HepG2 (cell line): ENCODE measurements at regions not wholly inside any gene's neighbourhood (a gene's known extent, or its start where the extent isn't known, plus 50 kb on each side); places are given as distances from the start of the nearest gene placed in this dataset.

Experiments used
- ATAC-seq: fragments of 200-7000 bp; cut with Tn5 transposase; 3 replicates; pipeline ENCODE4 v1.9.1; 2020; ENCODE audit warnings: mild to moderate bottlenecking, moderate library complexity
- BruUV-seq: library from RNA; stranded (reverse); fragments of 400-500 nt; replicated peaks from 2 replicates; lab custom pipeline; 2021; lab: Mats Ljungman, UMichigan
- CTCF ChIA-PET: fragments of 300-600 bp; formaldehyde crosslinking; extraction: SDS; loops from one replicate; lab custom pipeline; 2021; ENCODE audit warnings: low total read pairs, inconsistent platforms, low intra/inter-chr PET ratio; lab: Yijun Ruan, JAX
- POLR2A ChIA-PET: fragments of 350-600 bp; sonication (Branson Sonifier 250); formaldehyde crosslinking; loops from one replicate; lab custom pipeline; 2020; ENCODE audit warnings: antibody characterized with exemption, inconsistent platforms; lab: Yijun Ruan, JAX
- DNase-seq: peaks from one replicate; pipeline ENCODE4 v3.0.0-alpha.2; 2015; ENCODE audit warnings: low spot score
- FAIRE-seq: peaks from 3 replicates; lab custom pipeline; 2011; peaks lifted over from hg19 to GRCh38; lab: Jason Lieb, UNC
- H2AFZ ChIP-seq: one replicate; pipeline ENCODE4 v1.6.1; 2011; ENCODE audit warnings: low read length, inconsistent platforms
- H3K27ac ChIP-seq: fragments of 300-600 bp; 3 replicates; pipeline ENCODE4 v1.8.0; 2011; ENCODE audit warnings: mixed run types, mild to moderate bottlenecking, mixed read lengths, low read length, inconsistent platforms; ENCODE audit not compliant: insufficient read depth; ENCODE audit errors: extremely low read length
- H3K27me3 ChIP-seq, 2 experiments: fragments of 200-600 bp in 1 of 2; 2 replicates in 1 of 2; 3 replicates in 1 of 2; pipeline versions ENCODE4 v1.6.0 to v1.8.0; 2011; ENCODE audit warnings: low read length in 2 of 2, mild to moderate bottlenecking in 2 of 2, moderate library complexity in 2 of 2, inconsistent platforms in 1 of 2; ENCODE audit not compliant: insufficient read depth in 2 of 2, control insufficient read depth in 1 of 2
- H3K36me3 ChIP-seq, 2 experiments: fragments of 200-600 bp in 1 of 2; replicated peaks in 1 of 2; 2 replicates in 1 of 2; 3 replicates in 1 of 2; pipeline versions ENCODE4 v1.5.1 to v1.8.0; 2011; ENCODE audit warnings: low read length in 2 of 2, inconsistent platforms in 1 of 2; ENCODE audit not compliant: insufficient read depth in 2 of 2, control insufficient read depth in 1 of 2
- H3K4me1 ChIP-seq: 2 replicates; pipeline ENCODE4 v1.5.1; 2012; ENCODE audit warnings: low read length, inconsistent platforms; ENCODE audit not compliant: insufficient read depth
- H3K4me2 ChIP-seq: 2 replicates; pipeline ENCODE4 v1.6.0; 2011; ENCODE audit warnings: low read depth, low read length, inconsistent platforms
- H3K4me3 ChIP-seq, 3 experiments: fragments of 200-600 bp in 1 of 3; sonication (generic), shearing (Covaris generic) in 1 of 3; replicated peaks in 1 of 3; 2 replicates each; pipeline ENCODE4 v1.5.1; 2011 to 2016; ENCODE audit warnings: low read length in 3 of 3, inconsistent platforms in 2 of 3, low read depth in 2 of 3, mild to moderate bottlenecking in 2 of 3, control low read depth in 1 of 3, mixed read lengths in 1 of 3; ENCODE audit not compliant: insufficient read depth in 1 of 3
- H3K79me2 ChIP-seq: one replicate; pipeline ENCODE4 v1.6.1; 2011; ENCODE audit warnings: low read length, inconsistent platforms; ENCODE audit not compliant: insufficient read depth
- H3K9ac ChIP-seq: 2 replicates; pipeline ENCODE4 v1.6.0; 2011; ENCODE audit warnings: mild to moderate bottlenecking, low read depth, low read length, inconsistent platforms; ENCODE audit not compliant: insufficient read depth
- H3K9me3 ChIP-seq: 2 replicates; pipeline ENCODE4 v1.5.1; 2012; ENCODE audit warnings: mild to moderate bottlenecking, low read length
- H4K20me1 ChIP-seq: 2 replicates; pipeline ENCODE4 v1.6.0; 2011; ENCODE audit warnings: inconsistent platforms, mild to moderate bottlenecking, low read length, moderate library complexity; ENCODE audit not compliant: insufficient read depth
- KMT2A ChIP-seq: sonication (generic); formaldehyde crosslinking; IDR thresholded peaks from 2 replicates; pipeline ENCODE4 v1.4.0; 2020; ENCODE audit warnings: missing genetic modification reagents
- MAFF ChIP-seq: IDR thresholded peaks from 2 replicates; pipeline ENCODE4 v1.6.1; 2011; ENCODE audit warnings: low read depth, low read length, improper control_type of control experiment
- MAFK ChIP-seq, 2 experiments: IDR thresholded peaks in 1 of 2; conservative IDR thresholded peaks in 1 of 2; 2 replicates each; pipeline ENCODE4 v1.6.1; 2011; ENCODE audit warnings: improper control_type of control experiment in 2 of 2, low read length in 2 of 2
- NFE2L2 ChIP-seq: fragments of 150-350 bp; IDR thresholded peaks from 2 replicates; pipeline ENCODE4 v1.6.1; 2014; ENCODE audit warnings: low read length
- NFIC ChIP-seq: IDR thresholded peaks from 2 replicates; pipeline ENCODE4 v1.6.1; 2012; ENCODE audit warnings: mild to moderate bottlenecking, low read length, inconsistent platforms
- PHF5A ChIP-seq: IDR thresholded peaks from one replicate; pipeline ENCODE4 v1.6.1; 2018; ENCODE audit warnings: low read depth, missing genetic modification reagents; ENCODE audit not compliant: unreplicated experiment
- RCOR2 ChIP-seq: IDR thresholded peaks from 2 replicates; pipeline ENCODE4 v1.6.1; 2016; ENCODE audit warnings: missing biosample characterization, missing genetic modification reagents
- REL ChIP-seq: sonication (generic); formaldehyde crosslinking; conservative IDR thresholded peaks from 2 replicates; pipeline ENCODE4 v1.8.0; 2022; ENCODE audit warnings: mild to moderate bottlenecking, missing genetic modification reagents, moderate library complexity
- SRY ChIP-seq: sonication (generic); formaldehyde crosslinking; IDR thresholded peaks from 2 replicates; pipeline ENCODE4 v1.8.0; 2022; ENCODE audit warnings: mild to moderate bottlenecking, missing genetic modification reagents
- ZFAT ChIP-seq: sonication (generic); formaldehyde crosslinking; conservative IDR thresholded peaks from 2 replicates; pipeline ENCODE4 v1.8.1; 2023; ENCODE audit warnings: missing genetic modification reagents, inconsistent platforms
- ZFP1 ChIP-seq: IDR thresholded peaks from 2 replicates; pipeline ENCODE4 v1.6.1; 2016
- ZNF160 ChIP-seq: sonication (generic); formaldehyde crosslinking; IDR thresholded peaks from 2 replicates; pipeline ENCODE4 v1.8.0; 2022; ENCODE audit warnings: mild to moderate bottlenecking, inconsistent platforms, missing genetic modification reagents
- ZNF615 ChIP-seq: sonication (generic); formaldehyde crosslinking; IDR thresholded peaks from 2 replicates; pipeline ENCODE4 v1.5.0; 2020; ENCODE audit warnings: mild to moderate bottlenecking, missing genetic modification reagents, borderline replicate concordance
- ZNF720 ChIP-seq: sonication (generic); formaldehyde crosslinking; IDR thresholded peaks from 2 replicates; pipeline ENCODE4 v1.4.0; 2020; ENCODE audit warnings: missing genetic modification reagents
- ZNF773 ChIP-seq: sonication (generic); formaldehyde crosslinking; IDR thresholded peaks from 2 replicates; pipeline ENCODE4 v1.4.0; 2020; ENCODE audit warnings: missing genetic modification reagents, borderline replicate concordance
- WGBS: methylation state at CpG from one replicate; pipeline ENCODE4 v1.1.6; 2017; ENCODE audit warnings: low lambda C conversion rate; 5-methylcytosine and 5-hydroxymethylcytosine counted together
- in situ Hi-C: cut with HindIII; loops from 2 replicates; pipeline ENCODE4 v1.10.0; 2017; ENCODE audit warnings: low pct_unique_long_range_greater_than_20kb; ENCODE audit not compliant: extremely low pct_ligation_motif_present
- intact Hi-C: fragments of 100-400 bp; cut with micrococcal nuclease; formaldehyde crosslinking; loops from one replicate; pipeline ENCODE4 v1.10.0; 2022; ENCODE audit not compliant: unreplicated experiment
- TF ChIP-seq, protein P1 (sequence below): sonication (generic); formaldehyde crosslinking; IDR thresholded peaks from 2 replicates; pipeline ENCODE4 v1.4.0; 2020; ENCODE audit warnings: missing genetic modification reagents

DNA sequence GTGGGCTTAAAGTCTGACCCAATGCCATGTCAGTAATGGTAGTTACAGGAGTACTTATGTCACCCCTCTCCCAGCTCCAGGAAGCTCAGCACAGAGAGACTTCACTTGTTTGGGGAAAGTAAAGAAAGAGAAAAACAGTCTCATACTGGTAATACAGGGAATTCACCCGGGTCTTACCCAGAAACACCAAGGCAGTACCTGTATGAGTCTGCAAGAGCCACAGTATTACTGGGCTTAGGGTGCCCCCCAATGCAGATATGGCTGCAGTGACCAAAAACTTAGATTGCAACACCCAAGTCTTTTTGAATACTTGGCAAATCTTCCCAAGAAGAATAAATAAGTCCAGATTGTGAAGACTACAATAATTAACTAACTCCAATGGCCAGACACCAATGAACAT, 622.1 kb downstream of the IGSF11 start (continued):
- no peak for TF ChIP-seq NFIC

DNA sequence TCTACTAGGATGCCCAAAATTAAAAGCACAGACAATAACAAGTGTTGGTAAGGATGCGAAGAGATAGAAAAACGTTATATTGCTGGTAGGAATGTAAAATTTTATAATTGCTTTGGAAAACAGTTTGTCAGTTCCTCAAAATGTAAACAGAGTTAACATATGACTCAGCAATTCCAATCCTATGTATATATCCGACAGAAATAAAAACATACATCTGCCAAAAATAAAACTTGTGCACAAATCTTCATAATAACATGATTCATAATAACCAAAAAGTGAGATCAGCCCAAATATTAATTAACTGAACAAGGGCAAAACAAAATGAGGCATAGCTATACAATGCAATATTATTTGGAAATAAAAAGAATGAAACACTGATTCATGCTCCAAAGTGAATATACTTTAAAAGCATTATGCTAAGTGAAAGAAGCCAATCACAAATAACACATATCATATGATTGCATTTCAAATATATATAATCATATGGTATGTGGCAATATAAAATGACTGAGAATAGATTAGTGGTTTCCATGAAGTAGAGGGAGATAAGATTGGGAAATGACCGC, 609.3 kb downstream of the IGSF11 start:
- Histone ChIP-seq H3K79me2 (no peaks in the 10 kb centered on the region), H3K4me2 (no peak overlapping the region)
- TF ChIP-seq MAFF (peak; percentile 28; the same call in 1 of the 2 replicates), ZNF720 (no peak), KMT2A (CRISPR knock-in tag) (no peak), NFE2L2 (peak; percentile 57), MAFK (conservative IDR thresholded peaks at IDR 0.05 in 1 of 2, IDR thresholded peaks at IDR 0.05 in 1 of 2; ENCODE audit: low read length in 2 of 2) (peak in 1 of 2 experiments; percentile 54; a peak in 3 of 4 replicates)

DNA sequence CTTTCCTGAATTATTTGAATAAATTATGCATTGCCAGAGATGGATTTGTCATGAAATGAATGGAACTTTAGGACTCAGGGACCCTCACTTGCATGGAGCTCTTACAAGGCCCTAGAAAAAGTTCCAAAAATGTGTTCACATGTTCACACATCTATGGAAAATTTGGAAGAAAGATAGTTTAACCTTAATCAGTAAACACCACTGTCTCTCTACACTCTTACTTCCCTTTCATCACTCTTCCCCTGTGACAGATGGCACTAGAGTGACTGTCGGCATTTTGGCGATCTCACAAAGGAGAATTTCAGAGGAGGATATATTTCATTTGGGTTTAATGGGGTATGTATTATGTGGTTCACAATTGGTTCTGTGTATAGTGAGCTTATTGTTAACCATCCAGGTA, 600.8 kb downstream of the IGSF11 start:
- H3K27me3 ChIP-seq = no peaks in the 10 kb centered on the region
- intact Hi-C loops (no loop called here), in situ Hi-C loops (no loop called here)
- no peak overlapping the region for H3K4me3 ChIP-seq
- H3K36me3 ChIP-seq = no peaks in the 10 kb centered on the region
- ChIA-PET POLR2A (no interaction called here), CTCF (no interaction called here)
- H3K9me3 ChIP-seq = no peaks in the 10 kb centered on the region
- no peaks in the 10 kb centered on the region for H3K79me2 ChIP-seq
- FAIRE-seq (no peak), ATAC-seq (no peak), DNase-seq (no peak)
- WGBS = 2% methylated on average over 2 of the region's 2 CpGs
- H3K4me1 ChIP-seq = no peaks in the 10 kb centered on the region
- no peak overlapping the region for H2AFZ ChIP-seq
- H3K4me2 ChIP-seq = no peak overlapping the region
- no peak overlapping the region for H3K27ac ChIP-seq
- H3K9ac ChIP-seq = no peak overlapping the region
- H4K20me1 ChIP-seq = no peaks in the 10 kb centered on the region
- BruUV-seq = no TSS peak
- TF ChIP-seq ZNF615 = no peak
- TF ChIP-seq ZFAT (CRISPR knock-in tag) = no peak
- TF ChIP-seq, protein P1, sequence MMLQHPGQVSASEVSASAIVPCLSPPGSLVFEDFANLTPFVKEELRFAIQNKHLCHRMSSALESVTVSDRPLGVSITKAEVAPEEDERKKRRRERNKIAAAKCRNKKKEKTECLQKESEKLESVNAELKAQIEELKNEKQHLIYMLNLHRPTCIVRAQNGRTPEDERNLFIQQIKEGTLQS (CRISPR knock-in tag) = no peak
- TF ChIP-seq ZFP1 = no peak
- no peak for TF ChIP-seq RCOR2 (CRISPR knock-in tag)
- TF ChIP-seq ZNF773 (CRISPR knock-in tag) = no peak
- no peak for TF ChIP-seq REL
- TF ChIP-seq PHF5A (CRISPR knock-in tag) = no peak
- TF ChIP-seq ZNF160 (CRISPR knock-in tag) = no peak
- TF ChIP-seq SRY = no peak

More for the DNA sequence above, 609.3 kb downstream of the IGSF11 start:
- no peaks in the 10 kb centered on the region for H3K36me3 ChIP-seq
- no TSS peak for BruUV-seq
- ATAC-seq (no peak), DNase-seq (no peak), FAIRE-seq (no peak)
- H3K9me3 ChIP-seq = 0 out of 2 replicates have a peak, but pooled peaks cover 5% of the 10 kb centered on the region
- CTCF ChIA-PET = no interaction called here
- no peak overlapping the region for H3K4me3 ChIP-seq
- H3K27me3 ChIP-seq = no peaks in the 10 kb centered on the region
- intact Hi-C loops (no loop called here), in situ Hi-C loops (no loop called here)
- WGBS = 7% methylated on average over 4 of the region's 4 CpGs
- H3K9ac ChIP-seq = no peak overlapping the region
- POLR2A ChIA-PET = no interaction called here
- H2AFZ ChIP-seq = no peak overlapping the region
- no peaks in the 10 kb centered on the region for H4K20me1 ChIP-seq
- H3K4me1 ChIP-seq = no peaks in the 10 kb centered on the region
- no peak overlapping the region for H3K27ac ChIP-seq
